Astrocyte (in vitro differentiated cells and primary cell): ENCODE measurements at regions not wholly inside any gene's neighbourhood (a gene's known extent, or its start where the extent isn't known, plus 50 kb on each side); places are given as distances from the start of the nearest gene placed in this dataset.

Experiments used
- DNase-seq: peaks from one replicate; pipeline ENCODE4 v3.0.0-alpha.2; 2010; ENCODE audit warnings: low read depth
- FAIRE-seq: peaks from 2 replicates; lab custom pipeline; 2011; peaks lifted over from hg19 to GRCh38; lab: Jason Lieb, UNC
- H2AFZ ChIP-seq: 2 replicates; pipeline ENCODE4 v1.6.0; 2012; ENCODE audit warnings: low read depth, low read length, inconsistent platforms
- H3K27ac ChIP-seq: 2 replicates; pipeline ENCODE4 v1.5.1; 2011; ENCODE audit warnings: low read depth, low read length, inconsistent platforms
- H3K27me3 ChIP-seq: 2 replicates; pipeline ENCODE4 v1.6.0; 2011; ENCODE audit warnings: low read length, inconsistent platforms; ENCODE audit not compliant: insufficient read depth
- H3K36me3 ChIP-seq: 2 replicates; pipeline ENCODE4 v1.5.1; 2011; ENCODE audit warnings: low read length, inconsistent platforms; ENCODE audit not compliant: insufficient read depth
- H3K4me1 ChIP-seq: 2 replicates; pipeline ENCODE4 v1.5.1; 2011; ENCODE audit warnings: low read length, inconsistent platforms; ENCODE audit not compliant: insufficient read depth
- H3K4me2 ChIP-seq: 2 replicates; pipeline ENCODE4 v1.6.0; 2012; ENCODE audit warnings: low read length, inconsistent platforms
- H3K4me3 ChIP-seq: 2 replicates; pipeline ENCODE4 v1.5.1; 2011; ENCODE audit warnings: low read depth, mild to moderate bottlenecking, low read length, inconsistent platforms; ENCODE audit not compliant: insufficient read depth
- H3K79me2 ChIP-seq: 2 replicates; pipeline ENCODE4 v1.6.0; 2012; ENCODE audit warnings: mild to moderate bottlenecking, low read length, inconsistent platforms; ENCODE audit not compliant: insufficient read depth
- H3K9ac ChIP-seq: 2 replicates; pipeline ENCODE4 v1.6.0; 2012; ENCODE audit warnings: mild to moderate bottlenecking, low read length, inconsistent platforms
- H3K9me3 ChIP-seq: 2 replicates; pipeline ENCODE4 v1.5.1; 2012; ENCODE audit warnings: low read depth, mild to moderate bottlenecking, low read length, inconsistent platforms; ENCODE audit not compliant: insufficient read depth
- H4K20me1 ChIP-seq: 2 replicates; pipeline ENCODE4 v1.6.0; 2012; ENCODE audit warnings: low read length, inconsistent platforms; ENCODE audit not compliant: insufficient read depth
- H3K27ac Mint-ChIP-seq: one replicate; pipeline ENCODE4 v1.8.0; 2021; ENCODE audit warnings: mild to moderate bottlenecking, mixed read lengths; ENCODE audit not compliant: unreplicated experiment
- H3K27me3 Mint-ChIP-seq: one replicate; pipeline ENCODE4 v1.8.0; 2021; ENCODE audit warnings: low read depth, mixed read lengths; ENCODE audit not compliant: unreplicated experiment
- H3K36me3 Mint-ChIP-seq: one replicate; pipeline ENCODE4 v1.8.0; 2021; ENCODE audit warnings: low read depth, mixed read lengths; ENCODE audit not compliant: unreplicated experiment
- H3K4me1 Mint-ChIP-seq: one replicate; pipeline ENCODE4 v1.8.0; 2021; ENCODE audit warnings: low read depth, mixed read lengths; ENCODE audit not compliant: unreplicated experiment
- H3K4me3 Mint-ChIP-seq: one replicate; pipeline ENCODE4 v1.8.0; 2021; ENCODE audit warnings: mild to moderate bottlenecking, moderate library complexity, mixed read lengths; ENCODE audit not compliant: unreplicated experiment
- H3K9me3 Mint-ChIP-seq: one replicate; pipeline ENCODE4 v1.8.0; 2021; ENCODE audit warnings: mild to moderate bottlenecking, mixed read lengths; ENCODE audit not compliant: unreplicated experiment
- EZH2 ChIP-seq: IDR thresholded peaks from 2 replicates; pipeline ENCODE4 v1.6.1; 2012; ENCODE audit warnings: mild to moderate bottlenecking, low read length, inconsistent platforms; ENCODE audit not compliant: insufficient read depth
- TF ChIP-seq, protein P1 (sequence below): IDR thresholded peaks from 2 replicates; pipeline ENCODE4 v1.5.1; 2011; ENCODE audit warnings: low read depth, mild to moderate bottlenecking, inconsistent platforms, low read length, moderate library complexity; ENCODE audit not compliant: insufficient read depth

DNA sequence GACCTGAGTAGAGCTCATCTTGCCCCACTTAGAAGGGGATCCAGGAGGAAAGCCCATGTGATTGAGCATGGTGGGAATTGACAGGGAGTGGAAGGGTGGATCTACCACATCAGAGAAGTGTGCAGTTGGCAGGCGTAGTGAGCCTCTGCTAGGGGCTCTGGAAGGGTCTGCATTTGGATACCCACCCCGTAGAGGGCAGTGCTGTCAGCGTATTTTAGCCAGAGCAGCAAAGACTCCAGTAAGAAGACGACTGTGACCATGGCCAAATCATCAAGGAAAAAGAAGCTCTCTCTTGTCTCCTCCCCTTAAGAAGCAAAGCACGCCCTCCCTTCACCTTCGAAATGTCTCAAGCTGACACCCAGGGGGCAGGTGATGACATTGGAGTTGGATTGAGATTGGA is 68.8 kb upstream of the INHBA start:
- Mint-ChIP-seq H3K4me3 (no peak overlapping the region), H3K27me3 (no peaks in the 10 kb centered on the region), H3K27ac (no peak overlapping the region), H3K9me3 (no peaks in the 10 kb centered on the region), H3K4me1 (no peaks in the 10 kb centered on the region), H3K36me3 (no peaks in the 10 kb centered on the region)
- no peak overlapping the region for H3K27ac ChIP-seq
- H4K20me1 ChIP-seq: no peaks in the 10 kb centered on the region
- FAIRE-seq (no peak), DNase-seq (no peak)
- no peak overlapping the region for H3K4me2 ChIP-seq
- H3K79me2 ChIP-seq: no peaks in the 10 kb centered on the region
- TF ChIP-seq, protein P1, sequence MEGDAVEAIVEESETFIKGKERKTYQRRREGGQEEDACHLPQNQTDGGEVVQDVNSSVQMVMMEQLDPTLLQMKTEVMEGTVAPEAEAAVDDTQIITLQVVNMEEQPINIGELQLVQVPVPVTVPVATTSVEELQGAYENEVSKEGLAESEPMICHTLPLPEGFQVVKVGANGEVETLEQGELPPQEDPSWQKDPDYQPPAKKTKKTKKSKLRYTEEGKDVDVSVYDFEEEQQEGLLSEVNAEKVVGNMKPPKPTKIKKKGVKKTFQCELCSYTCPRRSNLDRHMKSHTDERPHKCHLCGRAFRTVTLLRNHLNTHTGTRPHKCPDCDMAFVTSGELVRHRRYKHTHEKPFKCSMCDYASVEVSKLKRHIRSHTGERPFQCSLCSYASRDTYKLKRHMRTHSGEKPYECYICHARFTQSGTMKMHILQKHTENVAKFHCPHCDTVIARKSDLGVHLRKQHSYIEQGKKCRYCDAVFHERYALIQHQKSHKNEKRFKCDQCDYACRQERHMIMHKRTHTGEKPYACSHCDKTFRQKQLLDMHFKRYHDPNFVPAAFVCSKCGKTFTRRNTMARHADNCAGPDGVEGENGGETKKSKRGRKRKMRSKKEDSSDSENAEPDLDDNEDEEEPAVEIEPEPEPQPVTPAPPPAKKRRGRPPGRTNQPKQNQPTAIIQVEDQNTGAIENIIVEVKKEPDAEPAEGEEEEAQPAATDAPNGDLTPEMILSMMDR: no peak
- H3K9me3 ChIP-seq: no peaks in the 10 kb centered on the region
- no peak overlapping the region for H2AFZ ChIP-seq
- H3K4me3 ChIP-seq: no peak overlapping the region
- no peaks in the 10 kb centered on the region for H3K36me3 ChIP-seq
- no peaks in the 10 kb centered on the region for H3K27me3 ChIP-seq
- H3K4me1 ChIP-seq: no peaks in the 10 kb centered on the region
- H3K9ac ChIP-seq: no peak overlapping the region

DNA sequence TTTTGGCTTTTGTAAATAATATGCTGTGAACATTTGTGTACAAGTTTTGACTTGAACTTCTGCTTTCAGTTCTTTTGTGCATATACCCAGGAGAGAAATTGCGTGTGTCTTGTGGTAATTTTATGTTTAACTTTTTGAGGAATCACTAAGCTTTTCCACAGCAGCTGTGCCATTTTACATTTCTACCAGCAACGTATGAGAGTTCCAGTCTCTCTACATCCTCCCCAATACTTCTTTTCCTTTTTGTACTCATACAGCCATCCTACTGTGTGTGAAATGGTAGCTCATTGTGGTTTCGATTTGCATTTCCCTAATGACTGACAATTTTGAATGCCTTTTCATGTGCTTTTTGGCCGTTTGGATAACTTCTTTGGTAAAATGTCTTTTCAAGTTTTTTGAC is 66.3 kb upstream of the INHBA start:
- Histone ChIP-seq H3K27ac (no peak overlapping the region), H3K36me3 (no peaks in the 10 kb centered on the region), H3K4me1 (no peaks in the 10 kb centered on the region), H3K9ac (no peak overlapping the region), H2AFZ (no peak overlapping the region), H3K9me3 (no peaks in the 10 kb centered on the region), H3K79me2 (no peaks in the 10 kb centered on the region), H3K4me3 (no peak overlapping the region), H4K20me1 (no peaks in the 10 kb centered on the region), H3K4me2 (no peak overlapping the region), H3K27me3 (no peaks in the 10 kb centered on the region)
- H3K4me1 Mint-ChIP-seq: no peaks in the 10 kb centered on the region
- H3K9me3 Mint-ChIP-seq: peaks cover 2% of the 10 kb centered on the region
- no peak overlapping the region for H3K4me3 Mint-ChIP-seq
- no peak overlapping the region for H3K27ac Mint-ChIP-seq
- DNase-seq: no peak
- FAIRE-seq: no peak
- TF ChIP-seq, protein P1: no peak
- no peak for TF ChIP-seq EZH2
- no peaks in the 10 kb centered on the region for H3K36me3 Mint-ChIP-seq
- H3K27me3 Mint-ChIP-seq: no peaks in the 10 kb centered on the region

DNA sequence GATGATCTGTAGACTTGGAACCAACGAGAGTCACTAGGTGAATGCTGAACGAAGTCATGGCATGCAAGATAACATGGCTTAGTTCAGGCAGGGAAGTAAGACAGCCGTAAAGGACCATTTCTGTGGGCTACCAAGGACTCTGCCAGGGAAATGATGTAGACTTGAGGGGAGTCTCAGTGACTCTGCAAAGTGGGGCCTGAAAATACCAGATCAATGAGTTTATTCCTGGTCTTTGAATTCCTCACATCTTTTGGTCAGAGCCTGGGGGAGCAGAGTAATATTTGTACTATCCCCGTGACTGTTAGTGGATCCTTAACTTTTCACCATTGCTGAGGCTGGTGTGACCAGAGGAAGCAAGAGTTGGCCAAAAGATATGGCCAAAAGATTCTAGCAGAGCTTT is 60.7 kb upstream of the INHBA start:
- Histone ChIP-seq H2AFZ (no peak overlapping the region), H3K79me2 (no peaks in the 10 kb centered on the region), H3K9me3 (no peaks in the 10 kb centered on the region), H3K27me3 (no peaks in the 10 kb centered on the region), H4K20me1 (no peaks in the 10 kb centered on the region), H3K4me2 (no peak overlapping the region), H3K27ac (no peak overlapping the region), H3K4me3 (no peak overlapping the region), H3K36me3 (no peaks in the 10 kb centered on the region), H3K4me1 (no peaks in the 10 kb centered on the region), H3K9ac (no peak overlapping the region)
- Mint-ChIP-seq H3K27me3 (no peaks in the 10 kb centered on the region), H3K27ac (no peak overlapping the region), H3K9me3 (peaks cover 2% of the 10 kb centered on the region), H3K4me3 (no peak overlapping the region), H3K36me3 (no peaks in the 10 kb centered on the region), H3K4me1 (peaks cover 8% of the 10 kb centered on the region)
- TF ChIP-seq EZH2: no peak
- TF ChIP-seq, protein P1: no peak
- peak; percentile 48 for DNase-seq
- no peak for FAIRE-seq
